Uterus (tissue), 3 donors: ENCODE measurements at regions not wholly inside any gene's neighbourhood (a gene's known extent, or its start where the extent isn't known, plus 50 kb on each side); places are given as distances from the start of the nearest gene placed in this dataset.

ENCODE experiments used
- DNase-seq, 2 donors: peaks; one replicate each; pipeline ENCODE4 v3.0.0-alpha.2; 2019 to 2020
- H3K27ac ChIP-seq, 2 donors: fragments of 200-600 bp; sonication (generic); 1 replicate in 1 of 2; 2 replicates in 1 of 2; pipeline ENCODE4 v1.5.1; 2016 to 2018
- H3K27me3 ChIP-seq, 2 donors: fragments of 200-600 bp; sonication (generic); one replicate each; pipeline ENCODE4 v1.5.1; 2018 to 2019; ENCODE audit warnings: control low read depth in 1 of 2
- H3K36me3 ChIP-seq, 2 donors: fragments of 200-600 bp; sonication (generic); one replicate each; pipeline ENCODE4 v1.5.1; 2019; ENCODE audit warnings: control low read depth in 1 of 2
- H3K4me1 ChIP-seq, 2 donors: fragments of 200-600 bp; sonication (generic); one replicate each; pipeline ENCODE4 v1.5.1; 2018 to 2019; ENCODE audit warnings: control low read depth in 1 of 2
- H3K4me3 ChIP-seq, 2 donors: fragments of 200-600 bp; sonication (generic); 1 replicate in 1 of 2; 2 replicates in 1 of 2; pipeline ENCODE4 v1.5.1; 2018 to 2019; ENCODE audit warnings: mild to moderate bottlenecking in 1 of 2
- H3K9me3 ChIP-seq, 2 donors: fragments of 200-600 bp; sonication (generic); one replicate each; pipeline ENCODE4 v1.5.1; 2019; ENCODE audit warnings: control low read depth in 1 of 2
- CTCF ChIP-seq, 4 experiments: fragments of 200-600 bp in 2 of 4; fragments of 450-650 bp in 2 of 4; sonication (generic) in 2 of 4; IDR thresholded peaks; one replicate each; pipeline ENCODE4 v1.5.1; 2016 to 2019; ENCODE audit warnings: antibody characterized with exemption in 4 of 4, mild to moderate bottlenecking in 2 of 4, moderate library complexity in 1 of 4
- POLR2A ChIP-seq, 2 donors: fragments of 450-650 bp; IDR thresholded peaks; one replicate each; pipeline ENCODE4 v1.6.1; 2016; ENCODE audit warnings: antibody characterized with exemption in 2 of 2, mild to moderate bottlenecking in 1 of 2, moderate library complexity in 1 of 2
- intact Hi-C: fragments of 100-400 bp; cut with DNase I; formaldehyde crosslinking; loops from one replicate; pipeline ENCODE4 v1.15.1; 2023; ENCODE audit warnings: low total_unique reads
- donor health status: DM: yes; HTN: yes; CAD: no.

GRCh38 chr13:31032528-31033113, 100.2 kb downstream of the TEX26 start:
- no peak for TF ChIP-seq POLR2A (IDR thresholded peaks at IDR 0.05)
- TF ChIP-seq CTCF (IDR thresholded peaks at IDR 0.05) = no peak
- no peak for DNase-seq
- H3K4me1 ChIP-seq = peaks cover 0 to 4% of the 10 kb centered on the region in 2 donors
- no peaks in the 10 kb centered on the region for H3K27me3 ChIP-seq
- H3K4me3 ChIP-seq = no peak overlapping the region
- H3K9me3 ChIP-seq = no peaks in the 10 kb centered on the region
- H3K36me3 ChIP-seq = no peaks in the 10 kb centered on the region
- no peak overlapping the region for H3K27ac ChIP-seq
- intact Hi-C loops = no loop called here

- H3K36me3 ChIP-seq = no peaks in the 10 kb centered on the region
- intact Hi-C loops = no loop called here
These were observed 99.0 kb downstream of the TEX26 start for GRCh38 chr13:31031482-31031881.

GRCh38 chr13:31029102-31029501, 96.6 kb downstream of the TEX26 start:
- DNase-seq = no peak
- no peak overlapping the region for H3K4me3 ChIP-seq
- no peak for TF ChIP-seq POLR2A (IDR thresholded peaks at IDR 0.05)
- no peak for TF ChIP-seq CTCF (IDR thresholded peaks at IDR 0.05)
- intact Hi-C loops = no loop called here
- no peaks in the 10 kb centered on the region for H3K27me3 ChIP-seq
- H3K27ac ChIP-seq = no peak overlapping the region
- no peaks in the 10 kb centered on the region for H3K36me3 ChIP-seq
- no peaks in the 10 kb centered on the region for H3K9me3 ChIP-seq
- no peaks in the 10 kb centered on the region for H3K4me1 ChIP-seq

More at GRCh38 chr13:31031482-31031881, 99.0 kb downstream of the TEX26 start:
- Histone ChIP-seq H3K27me3 (no peaks in the 10 kb centered on the region), H3K9me3 (no peaks in the 10 kb centered on the region), H3K4me1 (peaks cover 0 to 4% of the 10 kb centered on the region in 2 donors), H3K27ac (no peak overlapping the region), H3K4me3 (no peak overlapping the region)
- no peak for DNase-seq
- TF ChIP-seq POLR2A (IDR thresholded peaks at IDR 0.05) (no peak), CTCF (IDR thresholded peaks at IDR 0.05) (no peak)

- DNase-seq = no peak
- no peak for TF ChIP-seq POLR2A (IDR thresholded peaks at IDR 0.05)
- no peak for TF ChIP-seq CTCF (IDR thresholded peaks at IDR 0.05)
- Histone ChIP-seq H3K36me3 (no peaks in the 10 kb centered on the region), H3K9me3 (no peaks in the 10 kb centered on the region), H3K27me3 (no peaks in the 10 kb centered on the region), H3K4me3 (no peak overlapping the region), H3K4me1 (no peaks in the 10 kb centered on the region), H3K27ac (no peak overlapping the region)
- intact Hi-C loops = no loop called here
These were observed 94.7 kb downstream of the TEX26 start for GRCh38 chr13:31027136-31027535.
